ENCODE measurements at regions not wholly inside any gene's neighbourhood (a gene's known extent, or its start where the extent isn't known, plus 50 kb on each side); places are given as distances from the start of the nearest gene placed in this dataset.

- Histone ChIP-seq H3K9ac (ENCODE audit: insufficient read depth, low read length) (no peak overlapping the region), H3K27me3 (ENCODE audit: control insufficient read depth, insufficient read depth, low read length) (no peaks in the 10 kb centered on the region), H3K4me2 (ENCODE audit: extremely low read depth, insufficient read depth, low read length) (no peak overlapping the region), H3K4me3 (replicated peaks in 1 of 4; ENCODE audit: control extremely low read depth in 1 of 4, insufficient read depth in 1 of 4, low read depth in 3 of 4, low read length in 4 of 4) (no peak overlapping the region), H3K27ac (ENCODE audit: insufficient read depth, low read length) (no peak overlapping the region), H3K4me1 (ENCODE audit: control insufficient read depth, extremely low read depth, insufficient read depth, low read length) (no peaks in the 10 kb centered on the region), H2AFZ (ENCODE audit: low read length) (no peak overlapping the region), H3K36me3 (ENCODE audit: control insufficient read depth, insufficient read depth, low read length) (no peaks in the 10 kb centered on the region), H4K20me1 (ENCODE audit: control insufficient read depth, extremely low read depth, insufficient read depth, low read length) (no peaks in the 10 kb centered on the region), H3K9me3 (ENCODE audit: control insufficient read depth, insufficient read depth, low read depth, low read length) (no peaks in the 10 kb centered on the region), H3K79me2 (ENCODE audit: control insufficient read depth, insufficient read depth, low read length) (no peaks in the 10 kb centered on the region)
- no peak for DNase-seq (ENCODE audit: low read depth in 2 of 2)
- TF ChIP-seq CTCF (conservative IDR thresholded peaks at IDR 0.05 in 1 of 2, IDR thresholded peaks at IDR 0.05 in 1 of 2; ENCODE audit: low read depth in 1 of 2, low read length in 2 of 2) (no peak), EZH2 (IDR thresholded peaks at IDR 0.05; ENCODE audit: low read length, missing control alignments) (no peak)
These were observed 96.4 kb upstream of the SESN3 start for GRCh38 chr11:95327273-95327948.

DNA sequence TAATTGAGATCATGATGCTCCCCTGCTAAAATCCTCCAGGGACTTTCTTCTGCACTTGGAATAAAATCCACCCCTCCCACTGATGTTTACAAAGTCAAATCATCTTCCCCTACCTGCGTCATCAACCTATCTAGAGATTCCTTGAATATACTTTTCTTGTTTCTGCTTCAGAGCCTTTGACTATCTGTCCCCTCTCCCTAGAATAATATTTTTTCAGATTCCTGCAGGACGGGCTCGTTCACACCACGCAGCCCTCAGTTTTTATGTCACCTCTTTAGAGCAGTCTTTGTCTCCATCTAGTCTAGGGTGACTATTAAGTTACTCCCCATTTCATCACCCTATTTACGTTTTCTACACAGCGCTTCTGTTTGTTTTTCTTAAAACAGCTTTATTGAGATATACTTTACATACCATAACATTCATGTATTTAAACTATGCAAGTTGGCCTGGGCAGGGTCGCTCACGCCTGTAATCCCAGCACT, 94.8 kb upstream of the SESN3 start:
- TF ChIP-seq CTCF (conservative IDR thresholded peaks at IDR 0.05 in 1 of 2, IDR thresholded peaks at IDR 0.05 in 1 of 2; ENCODE audit: low read depth in 1 of 2, low read length in 2 of 2), result no peak
- no peak for TF ChIP-seq EZH2 (IDR thresholded peaks at IDR 0.05; ENCODE audit: low read length, missing control alignments)
- Histone ChIP-seq H2AFZ (ENCODE audit: low read length) (no peak overlapping the region), H3K9ac (ENCODE audit: insufficient read depth, low read length) (no peak overlapping the region), H3K36me3 (ENCODE audit: control insufficient read depth, insufficient read depth, low read length) (no peaks in the 10 kb centered on the region), H3K9me3 (ENCODE audit: control insufficient read depth, insufficient read depth, low read depth, low read length) (no peaks in the 10 kb centered on the region), H4K20me1 (ENCODE audit: control insufficient read depth, extremely low read depth, insufficient read depth, low read length) (no peaks in the 10 kb centered on the region), H3K79me2 (ENCODE audit: control insufficient read depth, insufficient read depth, low read length) (no peaks in the 10 kb centered on the region), H3K4me1 (ENCODE audit: control insufficient read depth, extremely low read depth, insufficient read depth, low read length) (no peaks in the 10 kb centered on the region), H3K27me3 (ENCODE audit: control insufficient read depth, insufficient read depth, low read length) (no peaks in the 10 kb centered on the region), H3K27ac (ENCODE audit: insufficient read depth, low read length) (no peak overlapping the region), H3K4me3 (replicated peaks in 1 of 4; ENCODE audit: control extremely low read depth in 1 of 4, insufficient read depth in 1 of 4, low read depth in 3 of 4, low read length in 4 of 4) (no peak overlapping the region), H3K4me2 (ENCODE audit: extremely low read depth, insufficient read depth, low read length) (no peak overlapping the region)
- DNase-seq (ENCODE audit: low read depth in 2 of 2), result no peak

GRCh38 chr11:95324826-95325225, 93.8 kb upstream of the SESN3 start:
- H3K4me1 ChIP-seq (ENCODE audit: control insufficient read depth, extremely low read depth, insufficient read depth, low read length), result no peaks in the 10 kb centered on the region
- no peak overlapping the region for H2AFZ ChIP-seq (ENCODE audit: low read length)
- TF ChIP-seq EZH2 (IDR thresholded peaks at IDR 0.05; ENCODE audit: low read length, missing control alignments) (no peak), CTCF (conservative IDR thresholded peaks at IDR 0.05 in 1 of 2, IDR thresholded peaks at IDR 0.05 in 1 of 2; ENCODE audit: low read depth in 1 of 2, low read length in 2 of 2) (no peak)
- no peak overlapping the region for H3K27ac ChIP-seq (ENCODE audit: insufficient read depth, low read length)
- H3K36me3 ChIP-seq (ENCODE audit: control insufficient read depth, insufficient read depth, low read length), result no peaks in the 10 kb centered on the region
- no peaks in the 10 kb centered on the region for H3K9me3 ChIP-seq (ENCODE audit: control insufficient read depth, insufficient read depth, low read depth, low read length)
- no peaks in the 10 kb centered on the region for H3K27me3 ChIP-seq (ENCODE audit: control insufficient read depth, insufficient read depth, low read length)
- H3K4me3 ChIP-seq (replicated peaks in 1 of 4; ENCODE audit: control extremely low read depth in 1 of 4, insufficient read depth in 1 of 4, low read depth in 3 of 4, low read length in 4 of 4), result no peak overlapping the region
- no peaks in the 10 kb centered on the region for H3K79me2 ChIP-seq (ENCODE audit: control insufficient read depth, insufficient read depth, low read length)
- H3K4me2 ChIP-seq (ENCODE audit: extremely low read depth, insufficient read depth, low read length), result no peak overlapping the region
- H3K9ac ChIP-seq (ENCODE audit: insufficient read depth, low read length), result no peak overlapping the region
- peak in 1 of 2 donors; percentile 46 for DNase-seq (ENCODE audit: low read depth in 2 of 2)
- no peaks in the 10 kb centered on the region for H4K20me1 ChIP-seq (ENCODE audit: control insufficient read depth, extremely low read depth, insufficient read depth, low read length)
